Immature natural killer cell (primary cell): ENCODE measurements at regions not wholly inside any gene's neighbourhood (a gene's known extent, or its start where the extent isn't known, plus 50 kb on each side); places are given as distances from the start of the nearest gene placed in this dataset.
"Not testable (repeated sequence)": the region's sequence is repeated elsewhere in the genome, so short reads cannot be mapped to it uniquely, and the experiment has no call there.

Source experiments
- DNase-seq, 3 donors: peaks; one replicate each; pipeline ENCODE4 v3.0.0; 2022; ENCODE audit warnings: mixed read lengths in 1 of 3
- H3K27ac Mint-ChIP-seq, 6 donors: one replicate each; pipeline ENCODE4 v1.8.0; 2020; ENCODE audit warnings: mixed read lengths in 6 of 6, mild to moderate bottlenecking in 5 of 6, inconsistent platforms in 4 of 6, moderate library complexity in 3 of 6
- H3K27me3 Mint-ChIP-seq, 3 donors: one replicate each; pipeline ENCODE4 v1.8.0; 2020 to 2021; ENCODE audit warnings: low read depth in 3 of 3, mild to moderate bottlenecking in 3 of 3, mixed read lengths in 3 of 3, moderate library complexity in 3 of 3, inconsistent platforms in 1 of 3
- H3K36me3 Mint-ChIP-seq, 3 donors: one replicate each; pipeline ENCODE4 v1.8.0; 2020; ENCODE audit warnings: mixed read lengths in 3 of 3, inconsistent platforms in 2 of 3, mild to moderate bottlenecking in 2 of 3
- H3K4me1 Mint-ChIP-seq, 2 donors: one replicate each; pipeline ENCODE4 v1.8.0; 2020; ENCODE audit warnings: inconsistent platforms in 2 of 2, mild to moderate bottlenecking in 2 of 2, mixed read lengths in 2 of 2, moderate library complexity in 1 of 2
- H3K4me3 Mint-ChIP-seq, 5 donors: one replicate each; pipeline ENCODE4 v1.8.0; 2020; ENCODE audit warnings: mild to moderate bottlenecking in 5 of 5, mixed read lengths in 5 of 5, inconsistent platforms in 3 of 5, moderate library complexity in 3 of 5
- H3K9me3 Mint-ChIP-seq, 6 donors: one replicate each; pipeline ENCODE4 v1.8.0; 2020; ENCODE audit warnings: mild to moderate bottlenecking in 6 of 6, mixed read lengths in 6 of 6, inconsistent platforms in 4 of 6, moderate library complexity in 3 of 6

GRCh38 chr7:28323833-28324232 lies 88.5 kb upstream of the CREB5 start:
- Mint-ChIP-seq H3K36me3 (no peaks in the 10 kb centered on the region), H3K27me3 (peaks cover 0 to 6% (median 1%) of the 10 kb centered on the region in 3 donors), H3K4me3 (no peak overlapping the region), H3K9me3 (no peaks in the 10 kb centered on the region), H3K27ac (no peak overlapping the region), H3K4me1 (peaks cover 0 to 6% of the 10 kb centered on the region in 2 donors)
- DNase-seq = no peak

- Mint-ChIP-seq H3K4me1 (peaks cover 21 to 29% of the 10 kb centered on the region in 2 donors), H3K27me3 (peaks cover 0 to 4% (median 1%) of the 10 kb centered on the region in 3 donors), H3K36me3 (no peaks in the 10 kb centered on the region), H3K27ac (peak overlapping the region in 2 of 6 donors; percentile 0 to 34), H3K9me3 (no peaks in the 10 kb centered on the region), H3K4me3 (no peak overlapping the region)
- DNase-seq = no peak
These were observed 84.2 kb upstream of the CREB5 start for GRCh38 chr7:28328146-28328545.

- H3K27ac Mint-ChIP-seq = peak overlapping the region in 4 of 6 donors; percentile 36 to 61 (median 49)
- no peaks in the 10 kb centered on the region for H3K9me3 Mint-ChIP-seq
- peak overlapping the region in 2 of 5 donors; percentile 78 to 86 for H3K4me3 Mint-ChIP-seq
- no peaks in the 10 kb centered on the region for H3K36me3 Mint-ChIP-seq
- peaks cover 21 to 29% of the 10 kb centered on the region in 2 donors for H3K4me1 Mint-ChIP-seq
- H3K27me3 Mint-ChIP-seq = peaks cover 0 to 4% (median 1%) of the 10 kb centered on the region in 3 donors
- DNase-seq = no peak
These were observed 83.3 kb upstream of the CREB5 start for GRCh38 chr7:28328822-28329660.

GRCh38 chr7:28329661-28330363 lies 82.5 kb upstream of the CREB5 start:
- Mint-ChIP-seq H3K27ac (peak overlapping the region; percentile 49 to 64 (median 54)), H3K4me1 (peaks cover 21 to 29% of the 10 kb centered on the region in 2 donors)
- peak; percentile 30 to 43 (median 36) for DNase-seq

GRCh38 chr7:28330384-28331070 lies 81.8 kb upstream of the CREB5 start:
- peaks cover 0 to 4% (median 1%) of the 10 kb centered on the region in 3 donors for H3K27me3 Mint-ChIP-seq
- peak overlapping the region; percentile 74 to 89 (median 84) for H3K4me3 Mint-ChIP-seq
- DNase-seq = peak; percentile 1 to 21 (median 18)
- H3K9me3 Mint-ChIP-seq = no peaks in the 10 kb centered on the region
- H3K36me3 Mint-ChIP-seq = no peaks in the 10 kb centered on the region
- peaks cover 21 to 29% of the 10 kb centered on the region in 2 donors for H3K4me1 Mint-ChIP-seq
- H3K27ac Mint-ChIP-seq = peak overlapping the region; percentile 1 to 68 (median 49)

More at GRCh38 chr7:28329661-28330363, 82.5 kb upstream of the CREB5 start:
- no peaks in the 10 kb centered on the region for H3K36me3 Mint-ChIP-seq
- peaks cover 0 to 4% (median 1%) of the 10 kb centered on the region in 3 donors for H3K27me3 Mint-ChIP-seq
- H3K9me3 Mint-ChIP-seq = no peaks in the 10 kb centered on the region
- H3K4me3 Mint-ChIP-seq = peak overlapping the region; percentile 74 to 89 (median 84)

GRCh38 chr7:28332046-28332445 lies 80.3 kb upstream of the CREB5 start:
- Mint-ChIP-seq H3K4me3 (no peak overlapping the region), H3K4me1 (peaks cover 21 to 29% of the 10 kb centered on the region in 2 donors), H3K27me3 (peaks cover 0 to 4% (median 0%) of the 10 kb centered on the region in 3 donors), H3K36me3 (no peaks in the 10 kb centered on the region), H3K27ac (no peak overlapping the region), H3K9me3 (no peaks in the 10 kb centered on the region)
- DNase-seq = no peak

GRCh38 chr7:28333548-28333947 lies 78.8 kb upstream of the CREB5 start:
- peaks cover 21 to 23% of the 10 kb centered on the region in 2 donors for H3K4me1 Mint-ChIP-seq
- H3K4me3 Mint-ChIP-seq = not testable (repeated sequence)

GRCh38 chr7:28336806-28337205 lies 75.5 kb upstream of the CREB5 start:
- peaks cover 0 to 2% (median 0%) of the 10 kb centered on the region in 3 donors for H3K27me3 Mint-ChIP-seq
- no peak overlapping the region for H3K4me3 Mint-ChIP-seq
- H3K27ac Mint-ChIP-seq = no peak overlapping the region
- no peaks in the 10 kb centered on the region for H3K9me3 Mint-ChIP-seq
- H3K4me1 Mint-ChIP-seq = no peaks in the 10 kb centered on the region
- H3K36me3 Mint-ChIP-seq = no peaks in the 10 kb centered on the region
- no peak for DNase-seq

More at GRCh38 chr7:28333548-28333947, 78.8 kb upstream of the CREB5 start:
- not testable (repeated sequence) for H3K27ac Mint-ChIP-seq, H3K9me3 Mint-ChIP-seq, DNase-seq, H3K27me3 Mint-ChIP-seq, H3K36me3 Mint-ChIP-seq

GRCh38 chr7:28338041-28338440 lies 74.3 kb upstream of the CREB5 start:
- peaks cover 0 to 5% (median 0%) of the 10 kb centered on the region in 3 donors for H3K27me3 Mint-ChIP-seq
- H3K4me3 Mint-ChIP-seq = no peak overlapping the region
- no peaks in the 10 kb centered on the region for H3K36me3 Mint-ChIP-seq
- H3K9me3 Mint-ChIP-seq = no peaks in the 10 kb centered on the region
- H3K4me1 Mint-ChIP-seq = no peaks in the 10 kb centered on the region
- H3K27ac Mint-ChIP-seq = no peak overlapping the region
- no peak for DNase-seq

- DNase-seq = no peak
- no peak overlapping the region for H3K4me3 Mint-ChIP-seq
- no peak overlapping the region for H3K27ac Mint-ChIP-seq
- H3K27me3 Mint-ChIP-seq = peaks cover 2 to 5% (median 3%) of the 10 kb centered on the region in 3 donors
- H3K36me3 Mint-ChIP-seq = no peaks in the 10 kb centered on the region
- peaks cover 0 to 2% (median 0%) of the 10 kb centered on the region in 6 donors for H3K9me3 Mint-ChIP-seq
- H3K4me1 Mint-ChIP-seq = no peaks in the 10 kb centered on the region
These were observed 68.9 kb upstream of the CREB5 start for GRCh38 chr7:28343462-28343861.

- Mint-ChIP-seq H3K36me3 (no peaks in the 10 kb centered on the region), H3K4me1 (peaks cover 0 to 6% of the 10 kb centered on the region in 2 donors), H3K27ac (no peak overlapping the region), H3K9me3 (peaks cover 0 to 2% (median 0%) of the 10 kb centered on the region in 6 donors), H3K27me3 (peaks cover 3 to 5% (median 3%) of the 10 kb centered on the region in 3 donors), H3K4me3 (no peak overlapping the region)
- DNase-seq = no peak
These were observed 66.1 kb upstream of the CREB5 start for GRCh38 chr7:28346256-28346655.

GRCh38 chr7:28346676-28347363 lies 65.5 kb upstream of the CREB5 start:
- H3K9me3 Mint-ChIP-seq = peaks cover 0 to 2% (median 0%) of the 10 kb centered on the region in 6 donors
- no peak overlapping the region for H3K4me3 Mint-ChIP-seq
- H3K36me3 Mint-ChIP-seq = no peaks in the 10 kb centered on the region

More at GRCh38 chr7:28346676-28347363, 65.5 kb upstream of the CREB5 start:
- peaks cover 0 to 6% of the 10 kb centered on the region in 2 donors for H3K4me1 Mint-ChIP-seq
- no peak overlapping the region for H3K27ac Mint-ChIP-seq
- peaks cover 3% of the 10 kb centered on the region in 3 donors for H3K27me3 Mint-ChIP-seq
- DNase-seq = no peak
